Neuronal stem cell (in vitro differentiated cells): ENCODE measurements at regions not wholly inside any gene's neighbourhood (a gene's known extent, or its start where the extent isn't known, plus 50 kb on each side); places are given as distances from the start of the nearest gene placed in this dataset.

Experiments
- DNase-seq: peaks from one replicate; pipeline ENCODE4 v3.0.0-alpha.2; 2013; ENCODE audit warnings: low spot score
- H2AFZ ChIP-seq: one replicate; pipeline ENCODE4 v1.6.1; 2013; ENCODE audit warnings: mild to moderate bottlenecking, low read length, inconsistent platforms
- H2AK5ac ChIP-seq: 2 replicates; pipeline ENCODE4 v1.6.1; 2013; ENCODE audit warnings: low read depth, mild to moderate bottlenecking, inconsistent platforms, low read length, moderate library complexity, mixed read lengths
- H2BK120ac ChIP-seq: 2 replicates; pipeline ENCODE4 v1.6.1; 2013; ENCODE audit warnings: low read depth, mild to moderate bottlenecking, inconsistent platforms, low read length, moderate library complexity, mixed read lengths
- H2BK12ac ChIP-seq: one replicate; pipeline ENCODE4 v1.6.1; 2013; ENCODE audit warnings: low read length, inconsistent platforms
- H2BK15ac ChIP-seq: 2 replicates; pipeline ENCODE4 v1.6.1; 2013; ENCODE audit warnings: mild to moderate bottlenecking, low read length, inconsistent platforms, mixed read lengths
- H2BK5ac ChIP-seq: one replicate; pipeline ENCODE4 v1.6.1; 2013; ENCODE audit warnings: inconsistent platforms, mild to moderate bottlenecking, low read length, moderate library complexity
- H3K14ac ChIP-seq: one replicate; pipeline ENCODE4 v1.6.1; 2013; ENCODE audit warnings: low read length, inconsistent platforms
- H3K18ac ChIP-seq: 2 replicates; pipeline ENCODE4 v1.6.1; 2013; ENCODE audit warnings: low read length, inconsistent platforms
- H3K23ac ChIP-seq: 2 replicates; pipeline ENCODE4 v1.6.1; 2013; ENCODE audit warnings: low read depth, mild to moderate bottlenecking, mixed read lengths, low read length, inconsistent platforms; ENCODE audit not compliant: poor library complexity
- H3K27ac ChIP-seq: replicated peaks from 3 replicates; pipeline ENCODE4 v1.5.1; 2013; ENCODE audit warnings: low read length, inconsistent platforms
- H3K27me3 ChIP-seq, 3 experiments: 2 replicates each; pipeline ENCODE4 v1.6.1; 2013; ENCODE audit warnings: low read length in 3 of 3, mild to moderate bottlenecking in 2 of 3, inconsistent platforms in 1 of 3, low read depth in 1 of 3, mixed read lengths in 1 of 3, moderate library complexity in 1 of 3; ENCODE audit not compliant: control insufficient read depth in 3 of 3, insufficient read depth in 3 of 3
- H3K36me3 ChIP-seq, 2 donors: replicated peaks in 1 of 2; 2 replicates each; pipeline ENCODE4 v1.6.1; 2013; ENCODE audit warnings: low read length in 2 of 2; ENCODE audit not compliant: control insufficient read depth in 2 of 2, insufficient read depth in 2 of 2
- H3K4ac ChIP-seq: 2 replicates; pipeline ENCODE4 v1.6.1; 2013; ENCODE audit warnings: inconsistent platforms, mild to moderate bottlenecking, low read length, moderate library complexity
- H3K4me1 ChIP-seq, 2 donors: 1 replicate in 1 of 2; 2 replicates in 1 of 2; pipeline ENCODE4 v1.6.1; 2013; ENCODE audit warnings: low read length in 2 of 2, low read depth in 1 of 2; ENCODE audit not compliant: control insufficient read depth in 2 of 2, insufficient read depth in 1 of 2
- H3K4me2 ChIP-seq: one replicate; pipeline ENCODE4 v1.6.1; 2013; ENCODE audit warnings: mild to moderate bottlenecking, low read length, inconsistent platforms; ENCODE audit not compliant: insufficient read depth, poor library complexity, severe bottlenecking
- H3K4me3 ChIP-seq, 2 donors: 2 replicates each; pipeline ENCODE4 v1.5.1; 2013; ENCODE audit warnings: low read length in 2 of 2, mild to moderate bottlenecking in 2 of 2, inconsistent platforms in 1 of 2, moderate library complexity in 1 of 2
- H3K79me1 ChIP-seq: one replicate; pipeline ENCODE4 v1.6.1; 2013; ENCODE audit warnings: low read depth, mild to moderate bottlenecking, inconsistent platforms, low read length, moderate library complexity
- H3K9ac ChIP-seq: one replicate; pipeline ENCODE4 v1.6.1; 2013; ENCODE audit warnings: mild to moderate bottlenecking, low read depth, low read length, inconsistent platforms; ENCODE audit not compliant: poor library complexity
- H3K9me3 ChIP-seq, 2 donors: replicated peaks in 1 of 2; 2 replicates each; pipeline versions ENCODE3 to v1.6.1; 2013; ENCODE audit warnings: low read length in 2 of 2, mild to moderate bottlenecking in 2 of 2, inconsistent platforms in 1 of 2, low read depth in 1 of 2, mixed read lengths in 1 of 2, moderate library complexity in 1 of 2; ENCODE audit not compliant: control insufficient read depth in 2 of 2, insufficient read depth in 1 of 2
- H4K8ac ChIP-seq: one replicate; pipeline ENCODE4 v1.6.1; 2013; ENCODE audit warnings: low read depth, mild to moderate bottlenecking, inconsistent platforms, low read length, moderate library complexity
- H4K91ac ChIP-seq: one replicate; pipeline ENCODE4 v1.6.1; 2013; ENCODE audit warnings: low read length, low read depth, mild to moderate bottlenecking, inconsistent platforms; ENCODE audit not compliant: poor library complexity
- WGBS, 2 donors: extraction: QIAGEN DNeasy Blood & Tissue Kit; methylation state at CpG; one replicate each; pipeline ENCODE4 v1.1.7; 2013; ENCODE audit warnings: missing lambda C conversion rate in 2 of 2, mixed read lengths in 1 of 2; ENCODE audit not compliant: insufficient read length in 2 of 2, insufficient replicate concordance in 1 of 2; ENCODE audit errors: extremely low coverage in 2 of 2; 5-methylcytosine and 5-hydroxymethylcytosine counted together

DNA sequence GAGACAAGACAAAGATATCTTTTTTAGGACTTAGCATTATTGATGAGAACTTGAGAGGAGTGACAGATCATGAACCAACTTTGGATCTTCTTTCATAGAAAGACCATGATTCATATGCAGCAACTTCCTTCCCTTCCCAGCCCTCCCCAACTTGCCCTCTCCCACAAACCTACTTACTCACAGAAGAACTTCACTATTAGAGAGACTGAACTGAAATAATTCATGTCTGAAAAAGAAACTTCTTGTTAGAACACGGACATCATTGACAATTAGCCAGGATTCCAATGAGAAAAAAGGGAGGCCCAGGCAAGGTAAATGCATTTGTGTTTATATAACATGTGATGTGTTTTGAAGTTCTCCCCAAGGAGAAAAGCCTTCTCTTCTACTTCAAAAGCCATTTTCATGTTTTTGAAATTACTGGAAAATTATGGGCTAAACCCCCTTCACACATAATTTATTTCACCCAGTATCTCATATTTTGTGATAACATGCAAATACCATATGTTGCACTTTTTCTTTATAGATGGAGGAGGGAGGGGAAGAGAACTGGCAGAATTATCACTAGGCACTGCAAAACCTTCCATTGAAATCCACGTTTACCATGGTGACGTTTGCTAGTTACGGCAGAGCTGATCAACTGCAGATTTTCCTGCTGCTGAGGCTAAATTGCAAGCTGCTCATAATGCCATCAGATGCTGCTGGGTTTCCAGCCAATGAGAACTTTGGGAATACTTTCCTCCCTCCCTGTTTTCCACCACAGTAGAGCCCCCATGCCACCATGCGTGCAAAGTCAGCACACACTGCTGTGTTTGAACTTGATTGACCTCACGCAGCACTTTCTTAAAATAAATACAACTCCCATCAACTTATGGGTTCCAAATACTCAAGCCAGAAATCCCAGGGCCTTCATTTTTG lies 294.7 kb downstream of the MEIS1 start:
- Histone ChIP-seq H3K4me1 (no peaks in the 10 kb centered on the region), H3K27ac (no peak overlapping the region), H2AFZ (no peak overlapping the region), H2BK120ac (no peak overlapping the region), H2AK5ac (no peak overlapping the region), H2BK12ac (no peak overlapping the region), H3K79me1 (no peaks in the 10 kb centered on the region), H3K14ac (no peak overlapping the region), H4K8ac (no peak overlapping the region), H3K4me2 (no peak overlapping the region), H3K4me3 (no peak overlapping the region), H3K27me3 (no peaks in the 10 kb centered on the region), H3K18ac (no peak overlapping the region), H3K23ac (no peak overlapping the region), H2BK5ac (no peak overlapping the region), H4K91ac (no peak overlapping the region), H3K9ac (no peak overlapping the region), H2BK15ac (no peak overlapping the region), H3K9me3 (no peaks in the 10 kb centered on the region), H3K4ac (no peak overlapping the region), H3K36me3 (no peaks in the 10 kb centered on the region)
- WGBS, 2 donors = no CpG with 5 or more reads among the region's 6 CpGs
- no peak for DNase-seq

DNA sequence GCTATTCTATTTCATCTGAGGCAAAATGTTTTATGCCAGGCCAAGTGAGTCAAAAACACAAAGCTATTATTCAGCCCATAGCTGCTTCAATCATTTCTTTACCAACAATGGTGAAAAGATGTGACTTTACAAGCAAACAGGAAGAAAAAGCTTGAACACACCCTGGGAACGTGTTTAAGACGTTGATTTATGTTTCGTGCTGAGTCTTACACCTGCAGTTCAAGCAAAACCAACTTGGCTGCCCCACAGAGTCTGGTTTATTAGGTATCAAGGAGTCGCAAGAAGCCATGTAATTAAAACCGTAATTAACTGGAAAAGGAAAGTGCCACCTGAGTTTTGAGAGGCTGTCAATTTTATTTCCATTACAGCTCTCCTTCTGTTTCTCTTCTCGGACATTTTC lies 295.5 kb downstream of the MEIS1 start:
- H2BK15ac ChIP-seq = no peak overlapping the region
- no peaks in the 10 kb centered on the region for H3K36me3 ChIP-seq
- H3K9ac ChIP-seq = no peak overlapping the region
- no peak overlapping the region for H2AK5ac ChIP-seq
- H3K18ac ChIP-seq = no peak overlapping the region
- H2BK5ac ChIP-seq = no peak overlapping the region
- no peak overlapping the region for H2BK12ac ChIP-seq
- H4K91ac ChIP-seq = no peak overlapping the region
- H3K14ac ChIP-seq = no peak overlapping the region
- H3K23ac ChIP-seq = no peak overlapping the region
- H3K4ac ChIP-seq = no peak overlapping the region
- H3K27ac ChIP-seq = no peak overlapping the region
- no peaks in the 10 kb centered on the region for H3K27me3 ChIP-seq
- no peak overlapping the region for H2AFZ ChIP-seq
- H2BK120ac ChIP-seq = no peak overlapping the region
- H3K4me3 ChIP-seq = no peak overlapping the region
- no peak for DNase-seq
- H3K79me1 ChIP-seq = no peaks in the 10 kb centered on the region
- WGBS, 2 donors = no CpG with 5 or more reads among the region's 6 CpGs
- H4K8ac ChIP-seq = no peak overlapping the region
- H3K4me2 ChIP-seq = no peak overlapping the region
- H3K9me3 ChIP-seq = no peaks in the 10 kb centered on the region
- no peaks in the 10 kb centered on the region for H3K4me1 ChIP-seq

DNA sequence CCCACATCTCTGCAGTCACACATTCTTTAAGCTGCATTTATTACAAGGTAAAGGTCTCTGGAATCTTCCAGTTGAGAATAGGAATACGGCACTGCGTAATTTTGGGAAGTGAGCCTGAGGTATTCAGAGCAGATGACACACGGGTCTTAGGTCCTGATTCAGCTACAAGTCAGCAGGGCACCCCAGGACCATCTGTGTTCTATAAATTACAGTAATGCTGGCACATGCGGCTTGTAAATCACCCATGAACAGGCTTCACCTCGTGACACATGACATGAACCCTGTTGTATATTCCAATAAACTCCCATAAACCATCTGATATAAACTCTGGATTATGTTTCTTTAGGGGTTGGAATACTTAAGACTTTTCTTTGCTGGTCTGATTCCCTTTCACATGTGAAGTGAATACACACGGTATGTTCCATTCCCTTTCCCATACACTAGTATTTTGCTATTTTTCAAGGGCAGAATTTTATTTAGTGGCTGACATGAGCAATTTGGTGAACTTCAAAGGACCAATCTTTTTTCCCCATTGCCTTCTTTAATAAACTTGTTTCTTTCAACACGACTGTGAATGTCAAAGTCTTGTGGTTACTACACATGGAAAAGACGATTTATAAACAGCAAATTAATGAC lies 298.6 kb downstream of the MEIS1 start:
- Histone ChIP-seq H3K4me1 (no peaks in the 10 kb centered on the region), H2AK5ac (no peak overlapping the region), H3K4me3 (no peak overlapping the region), H4K91ac (no peak overlapping the region), H3K23ac (no peak overlapping the region), H2AFZ (no peak overlapping the region), H3K79me1 (no peaks in the 10 kb centered on the region), H2BK5ac (no peak overlapping the region), H4K8ac (no peak overlapping the region), H3K4me2 (no peak overlapping the region), H3K9me3 (no peaks in the 10 kb centered on the region), H2BK12ac (no peak overlapping the region), H3K36me3 (no peaks in the 10 kb centered on the region), H3K18ac (no peak overlapping the region), H3K27ac (no peak overlapping the region), H3K14ac (no peak overlapping the region), H3K4ac (no peak overlapping the region), H3K9ac (no peak overlapping the region), H3K27me3 (no peaks in the 10 kb centered on the region), H2BK120ac (no peak overlapping the region), H2BK15ac (no peak overlapping the region)
- WGBS, 2 donors = no CpG with 5 or more reads among the region's 8 CpGs
- no peak for DNase-seq

DNA sequence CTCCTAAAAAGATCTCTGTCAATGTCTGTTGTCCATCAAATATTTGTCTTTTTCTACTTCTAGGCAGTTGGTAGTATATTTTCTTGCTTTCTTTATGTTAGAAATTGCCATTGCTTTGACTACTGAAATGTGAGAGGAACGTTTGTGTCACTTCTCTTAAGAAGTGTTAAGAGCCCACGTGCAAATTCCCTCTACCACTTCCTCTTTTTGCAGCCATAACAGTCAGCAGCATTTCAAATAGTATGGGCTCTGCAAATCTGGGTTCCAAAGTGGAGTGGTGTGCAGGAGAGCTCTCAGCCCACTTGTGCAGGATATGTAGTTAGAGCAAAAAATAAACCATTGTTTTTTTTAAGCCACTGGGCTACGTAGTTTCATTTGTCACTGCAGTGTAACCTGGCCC lies 314.0 kb downstream of the MEIS1 start:
- no peak overlapping the region for H2BK120ac ChIP-seq
- no CpG with 5 or more reads among the region's 3 CpGs for WGBS, 2 donors
- no peak overlapping the region for H3K4me3 ChIP-seq
- no peak overlapping the region for H3K14ac ChIP-seq
- no peaks in the 10 kb centered on the region for H3K9me3 ChIP-seq
- no peak overlapping the region for H2AK5ac ChIP-seq
- H4K91ac ChIP-seq = no peak overlapping the region
- no peak overlapping the region for H3K18ac ChIP-seq
- H2BK15ac ChIP-seq = no peak overlapping the region
- no peak for DNase-seq
- no peak overlapping the region for H2BK5ac ChIP-seq
- H3K4ac ChIP-seq = no peak overlapping the region
- H3K79me1 ChIP-seq = no peaks in the 10 kb centered on the region
- H3K4me1 ChIP-seq = no peaks in the 10 kb centered on the region
- no peaks in the 10 kb centered on the region for H3K36me3 ChIP-seq
- H3K23ac ChIP-seq = no peak overlapping the region
- no peak overlapping the region for H4K8ac ChIP-seq
- H3K27ac ChIP-seq = no peak overlapping the region
- no peak overlapping the region for H2BK12ac ChIP-seq
- H2AFZ ChIP-seq = no peak overlapping the region
- no peak overlapping the region for H3K9ac ChIP-seq
- H3K4me2 ChIP-seq = no peak overlapping the region
- no peaks in the 10 kb centered on the region for H3K27me3 ChIP-seq
